TTC549 (cell line): ENCODE measurements at regions not wholly inside any gene's neighbourhood (a gene's known extent, or its start where the extent isn't known, plus 50 kb on each side); places are given as distances from the start of the nearest gene placed in this dataset.

Source experiments
- FAIRE-seq: peaks from 2 replicates; lab custom pipeline; 2012; peaks lifted over from hg19 to GRCh38; lab: Jason Lieb, UNC

- no peak for FAIRE-seq
Measured at GRCh38 chr1:117260761-117261423, 50.2 kb upstream of the VTCN1 start.
